ENCODE measurements at regions not wholly inside any gene's neighbourhood (a gene's known extent, or its start where the extent isn't known, plus 50 kb on each side); places are given as distances from the start of the nearest gene placed in this dataset.

- TF ChIP-seq EZH2 (IDR thresholded peaks at IDR 0.05; ENCODE audit: insufficient read depth, poor library complexity, severe bottlenecking) (no peak), EZH2phosphoT487 (IDR thresholded peaks at IDR 0.05; ENCODE audit: insufficient read depth, low read depth) (no peak)
Observed at GRCh38 chr6:14260839-14261238, 143.3 kb downstream of the CD83 start.

All from GM23248 (cell line).